ENCODE measurements at regions not wholly inside any gene's neighbourhood (a gene's known extent, or its start where the extent isn't known, plus 50 kb on each side); places are given as distances from the start of the nearest gene placed in this dataset.

DNA sequence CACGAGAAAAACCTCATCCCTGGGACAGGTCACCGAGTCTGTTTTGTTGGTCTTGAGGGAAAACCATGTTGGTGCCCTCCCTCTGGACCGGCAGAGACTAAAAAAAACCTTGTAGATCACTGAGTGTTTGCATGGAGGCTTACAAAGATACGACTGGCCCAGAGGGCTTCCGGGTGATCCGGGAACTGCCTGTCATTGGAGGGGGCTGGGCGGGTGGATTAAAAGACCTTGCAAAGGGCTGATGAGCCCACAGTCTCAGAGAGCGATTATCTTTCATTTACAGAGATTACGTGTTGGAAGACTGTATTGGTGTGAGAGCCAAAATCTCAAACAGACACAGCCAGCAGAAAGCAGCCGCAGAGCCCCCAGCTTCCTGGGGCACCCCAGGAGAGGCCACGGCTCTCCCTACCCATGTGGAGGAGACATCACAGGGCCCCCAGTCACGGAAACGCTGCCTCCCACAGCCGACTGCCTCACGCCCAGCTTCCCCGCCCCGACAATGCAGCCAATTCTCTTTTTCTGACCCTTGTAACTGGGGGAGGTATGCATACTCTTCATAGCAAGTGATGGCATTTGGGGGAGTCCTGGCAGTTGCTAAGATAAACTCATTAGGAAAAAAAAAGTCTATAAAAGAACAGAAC, 426.4 kb downstream of the CTTN start:
- TF ChIP-seq, protein P1, sequence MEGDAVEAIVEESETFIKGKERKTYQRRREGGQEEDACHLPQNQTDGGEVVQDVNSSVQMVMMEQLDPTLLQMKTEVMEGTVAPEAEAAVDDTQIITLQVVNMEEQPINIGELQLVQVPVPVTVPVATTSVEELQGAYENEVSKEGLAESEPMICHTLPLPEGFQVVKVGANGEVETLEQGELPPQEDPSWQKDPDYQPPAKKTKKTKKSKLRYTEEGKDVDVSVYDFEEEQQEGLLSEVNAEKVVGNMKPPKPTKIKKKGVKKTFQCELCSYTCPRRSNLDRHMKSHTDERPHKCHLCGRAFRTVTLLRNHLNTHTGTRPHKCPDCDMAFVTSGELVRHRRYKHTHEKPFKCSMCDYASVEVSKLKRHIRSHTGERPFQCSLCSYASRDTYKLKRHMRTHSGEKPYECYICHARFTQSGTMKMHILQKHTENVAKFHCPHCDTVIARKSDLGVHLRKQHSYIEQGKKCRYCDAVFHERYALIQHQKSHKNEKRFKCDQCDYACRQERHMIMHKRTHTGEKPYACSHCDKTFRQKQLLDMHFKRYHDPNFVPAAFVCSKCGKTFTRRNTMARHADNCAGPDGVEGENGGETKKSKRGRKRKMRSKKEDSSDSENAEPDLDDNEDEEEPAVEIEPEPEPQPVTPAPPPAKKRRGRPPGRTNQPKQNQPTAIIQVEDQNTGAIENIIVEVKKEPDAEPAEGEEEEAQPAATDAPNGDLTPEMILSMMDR (IDR thresholded peaks at IDR 0.05): no peak
- no peak for TF ChIP-seq POLR2A (IDR thresholded peaks at IDR 0.05)

Data from thyroid gland (tissue), 4 donors.